ENCODE measurements at regions not wholly inside any gene's neighbourhood (a gene's known extent, or its start where the extent isn't known, plus 50 kb on each side); places are given as distances from the start of the nearest gene placed in this dataset.

- TF ChIP-seq POLR2AphosphoS5 (IDR thresholded peaks at IDR 0.05) (no peak), CTCF (IDR thresholded peaks at IDR 0.05) (no peak)
Observed at GRCh38 chr4:107269175-107269574, 233.1 kb upstream of the DKK2 start.

Measured in prostate gland (tissue), 2 donors.